Ascending aorta (tissue), 2 donors: ENCODE measurements at regions not wholly inside any gene's neighbourhood (a gene's known extent, or its start where the extent isn't known, plus 50 kb on each side); places are given as distances from the start of the nearest gene placed in this dataset.

Source experiments
- DNase-seq, 2 donors: peaks; one replicate each; pipeline ENCODE4 v3.0.0-alpha.2; 2019; ENCODE audit warnings: low spot score in 2 of 2
- H3K27ac ChIP-seq, 2 donors: fragments of 200-600 bp; sonication (generic); one replicate each; pipeline ENCODE4 v1.5.1; 2016 to 2017; ENCODE audit warnings: mild to moderate bottlenecking in 1 of 2
- H3K27me3 ChIP-seq: fragments of 200-600 bp; sonication (generic); one replicate; pipeline ENCODE4 v1.5.1; 2017
- H3K36me3 ChIP-seq, 2 donors: fragments of 200-600 bp; sonication (generic); one replicate each; pipeline ENCODE4 v1.5.1; 2016
- H3K4me1 ChIP-seq, 2 donors: fragments of 200-600 bp; sonication (generic); one replicate each; pipeline ENCODE4 v1.5.1; 2016 to 2017; ENCODE audit warnings: mild to moderate bottlenecking in 1 of 2
- H3K4me3 ChIP-seq, 2 donors: fragments of 200-600 bp; sonication (generic); one replicate each; pipeline ENCODE4 v1.5.1; 2016 to 2017; ENCODE audit warnings: mild to moderate bottlenecking in 1 of 2
- H3K9me3 ChIP-seq, 2 donors: fragments of 200-600 bp; sonication (generic); one replicate each; pipeline ENCODE4 v1.5.1; 2016
- CTCF ChIP-seq, 3 experiments: fragments of 200-600 bp in 2 of 3; fragments of 450-650 bp in 1 of 3; sonication (generic) in 2 of 3; IDR thresholded peaks; one replicate each; pipeline ENCODE4 v1.5.1; 2016 to 2019; ENCODE audit warnings: antibody characterized with exemption in 3 of 3, mild to moderate bottlenecking in 1 of 3, moderate library complexity in 1 of 3
- intact Hi-C: fragments of 100-400 bp; cut with DNase I; formaldehyde crosslinking; loops from one replicate; pipeline ENCODE4 v1.15.1; 2023

DNA sequence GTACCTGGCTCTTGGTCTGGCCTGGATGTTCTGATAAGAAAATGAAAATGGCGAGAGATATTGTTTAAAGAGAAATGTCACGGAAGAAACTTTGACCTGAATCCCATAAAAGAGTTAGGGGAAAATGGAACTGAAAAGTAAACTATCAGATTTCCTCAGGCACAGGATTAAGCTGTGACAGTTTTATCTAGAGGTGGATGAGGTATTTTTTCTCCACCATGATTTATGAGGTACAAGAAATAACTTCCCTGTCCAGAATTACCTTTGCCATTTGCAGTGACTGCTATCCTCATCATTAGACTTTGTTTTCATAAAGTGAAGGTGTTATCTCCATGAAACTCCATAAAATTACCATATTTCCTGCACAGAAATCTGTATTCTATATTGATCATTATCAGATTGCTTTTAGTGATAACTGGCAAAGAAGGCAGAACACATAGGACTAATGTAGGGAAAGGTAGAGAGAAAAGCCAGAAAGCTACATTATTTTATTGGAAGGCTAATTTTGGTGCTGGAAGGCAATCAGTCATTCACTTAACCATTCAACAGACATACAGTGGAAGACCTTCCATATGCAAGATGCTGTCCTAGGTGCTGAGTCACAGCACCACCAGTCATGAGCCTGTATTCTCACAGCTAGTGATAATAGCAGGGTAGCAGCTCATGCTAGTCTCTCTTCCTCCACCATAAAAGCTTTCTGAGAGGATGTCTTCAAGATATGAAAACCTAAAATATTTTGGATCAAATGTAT is 427.3 kb upstream of the CITED2 start:
- intact Hi-C loops, result no loop called here
- H3K27me3 ChIP-seq, result no peaks in the 10 kb centered on the region
- H3K27ac ChIP-seq, result no peak overlapping the region
- no peak overlapping the region for H3K4me3 ChIP-seq
- DNase-seq, result no peak
- H3K36me3 ChIP-seq, result no peaks in the 10 kb centered on the region
- H3K9me3 ChIP-seq, result no peaks in the 10 kb centered on the region
- no peaks in the 10 kb centered on the region for H3K4me1 ChIP-seq
- no peak for TF ChIP-seq CTCF (IDR thresholded peaks at IDR 0.05)

DNA sequence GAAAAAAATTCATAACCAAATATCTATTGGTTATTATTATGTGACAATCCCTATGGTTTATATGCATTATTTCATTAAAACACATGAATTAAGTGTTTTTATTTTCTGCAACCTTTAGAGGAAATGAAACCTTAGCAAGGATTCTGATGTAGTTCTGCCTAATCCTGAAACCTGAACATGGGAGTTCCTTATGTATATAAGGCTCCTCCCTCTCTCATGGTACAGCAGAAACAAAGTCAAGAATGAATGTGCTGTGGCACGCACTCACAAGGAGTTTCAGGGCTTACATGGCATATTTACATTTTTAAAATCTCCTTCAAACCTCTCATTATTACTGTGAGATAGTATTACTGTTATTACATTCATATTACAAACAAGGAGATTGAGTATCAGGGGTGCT is 426.4 kb upstream of the CITED2 start:
- DNase-seq, result no peak
- intact Hi-C loops, result no loop called here
- H3K9me3 ChIP-seq, result no peaks in the 10 kb centered on the region
- no peaks in the 10 kb centered on the region for H3K36me3 ChIP-seq
- H3K27ac ChIP-seq, result no peak overlapping the region
- TF ChIP-seq CTCF (IDR thresholded peaks at IDR 0.05), result no peak
- H3K4me3 ChIP-seq, result no peak overlapping the region
- no peaks in the 10 kb centered on the region for H3K4me1 ChIP-seq
- H3K27me3 ChIP-seq, result no peaks in the 10 kb centered on the region

- Histone ChIP-seq H3K27me3 (no peaks in the 10 kb centered on the region), H3K4me1 (no peaks in the 10 kb centered on the region), H3K4me3 (no peak overlapping the region), H3K36me3 (no peaks in the 10 kb centered on the region), H3K27ac (no peak overlapping the region), H3K9me3 (peaks cover 0 to 2% of the 10 kb centered on the region in 2 donors)
- intact Hi-C loops, result no loop called here
- no peak for TF ChIP-seq CTCF (IDR thresholded peaks at IDR 0.05)
- no peak for DNase-seq
Observed at GRCh38 chr6:139790527-139790926, 416.1 kb upstream of the CITED2 start.

GRCh38 chr6:139784222-139784769 is 409.8 kb upstream of the CITED2 start:
- Histone ChIP-seq H3K4me1 (no peaks in the 10 kb centered on the region), H3K27me3 (no peaks in the 10 kb centered on the region), H3K4me3 (no peak overlapping the region), H3K27ac (no peak overlapping the region), H3K9me3 (peaks cover 0 to 15% of the 10 kb centered on the region in 2 donors), H3K36me3 (no peaks in the 10 kb centered on the region)
- DNase-seq, result no peak
- intact Hi-C loops, result no loop called here
- TF ChIP-seq CTCF (IDR thresholded peaks at IDR 0.05), result no peak

GRCh38 chr6:139779988-139780774 is 405.7 kb upstream of the CITED2 start:
- DNase-seq, result no peak

More at GRCh38 chr6:139779988-139780774, 405.7 kb upstream of the CITED2 start:
- H3K4me1 ChIP-seq, result no peaks in the 10 kb centered on the region
- no peaks in the 10 kb centered on the region for H3K27me3 ChIP-seq
- no peak for TF ChIP-seq CTCF (IDR thresholded peaks at IDR 0.05)
- H3K27ac ChIP-seq, result no peak overlapping the region
- intact Hi-C loops, result no loop called here
- peaks cover 0 to 9% of the 10 kb centered on the region in 2 donors for H3K9me3 ChIP-seq
- H3K36me3 ChIP-seq, result no peaks in the 10 kb centered on the region
- H3K4me3 ChIP-seq, result no peak overlapping the region
